Hepatocyte (in vitro differentiated cells): ENCODE measurements at regions not wholly inside any gene's neighbourhood (a gene's known extent, or its start where the extent isn't known, plus 50 kb on each side); places are given as distances from the start of the nearest gene placed in this dataset.
A peak's percentile ranks its signal among the peaks of the same experiment; 100 is the strongest.

ENCODE experiments used
- DNase-seq: peaks from one replicate; pipeline ENCODE4 v3.0.0-alpha.2; 2016; ENCODE audit warnings: low spot score
- H2AFZ ChIP-seq: fragments of 200-600 bp; sonication (generic); 2 replicates; pipeline ENCODE4 v1.6.0; 2016; ENCODE audit warnings: antibody characterized with exemption, mild to moderate bottlenecking
- H3K27ac ChIP-seq: fragments of 200-600 bp; sonication (generic); 2 replicates; pipeline ENCODE4 v1.5.1; 2016; ENCODE audit warnings: mild to moderate bottlenecking
- H3K27me3 ChIP-seq: fragments of 200-600 bp; sonication (generic); 2 replicates; pipeline ENCODE4 v1.6.1; 2016
- H3K36me3 ChIP-seq: fragments of 200-600 bp; sonication (generic); replicated peaks from 2 replicates; pipeline ENCODE4 v1.5.1; 2016; ENCODE audit warnings: low read depth; ENCODE audit not compliant: insufficient read depth
- H3K4me1 ChIP-seq: fragments of 200-600 bp; sonication (generic); 2 replicates; pipeline ENCODE4 v1.5.1; 2016; ENCODE audit warnings: mild to moderate bottlenecking, moderate library complexity; ENCODE audit not compliant: insufficient read depth
- H3K4me2 ChIP-seq: fragments of 200-600 bp; sonication (generic); 2 replicates; pipeline ENCODE4 v1.6.0; 2016
- H3K4me3 ChIP-seq: fragments of 200-600 bp; sonication (generic); 2 replicates; pipeline ENCODE4 v1.5.1; 2016; ENCODE audit warnings: mild to moderate bottlenecking
- H3K79me2 ChIP-seq: fragments of 200-600 bp; sonication (generic); 2 replicates; pipeline ENCODE4 v1.6.0; 2017; ENCODE audit warnings: mild to moderate bottlenecking
- H3K9me2 ChIP-seq: fragments of 200-600 bp; sonication (generic); replicated peaks from 2 replicates; pipeline ENCODE4 v1.6.0; 2017; ENCODE audit warnings: mild to moderate bottlenecking; ENCODE audit not compliant: insufficient read depth
- H3K9me3 ChIP-seq: fragments of 200-600 bp; sonication (generic); 2 replicates; pipeline ENCODE4 v1.5.1; 2016; ENCODE audit warnings: low read depth, mild to moderate bottlenecking
- H4K20me1 ChIP-seq: fragments of 200-600 bp; sonication (generic); 2 replicates; pipeline ENCODE4 v1.6.0; 2016; ENCODE audit warnings: mild to moderate bottlenecking; ENCODE audit not compliant: insufficient read depth, poor library complexity, severe bottlenecking
- CTCF ChIP-seq: fragments of 200-600 bp; sonication (generic); IDR thresholded peaks from 2 replicates; pipeline ENCODE4 v1.5.1; 2016; ENCODE audit warnings: antibody characterized with exemption, mild to moderate bottlenecking; ENCODE audit not compliant: poor library complexity
- EZH2 ChIP-seq: fragments of 200-600 bp; sonication (generic); IDR thresholded peaks from 2 replicates; pipeline ENCODE4 v1.6.1; 2016; ENCODE audit warnings: antibody characterized with exemption, mild to moderate bottlenecking, borderline replicate concordance
- EZH2phosphoT487 ChIP-seq: fragments of 200-600 bp; sonication (generic); IDR thresholded peaks from one replicate; pipeline ENCODE4 v1.6.1; 2018; ENCODE audit warnings: antibody characterized with exemption, mild to moderate bottlenecking, low read depth, moderate library complexity; ENCODE audit not compliant: unreplicated experiment, severe bottlenecking
- WGBS: methylation state at CpG from one replicate; pipeline ENCODE4 v1.1.6; 2016; ENCODE audit warnings: low lambda C conversion rate; ENCODE audit errors: missing lambda C conversion rate; 5-methylcytosine and 5-hydroxymethylcytosine counted together

GRCh38 chr14:71594821-71595220, 337.4 kb upstream of the RGS6 start:
- no peak for TF ChIP-seq EZH2
- no peak for TF ChIP-seq CTCF
- no peak for TF ChIP-seq EZH2phosphoT487
- H3K79me2 ChIP-seq, result peaks cover 34% of the 10 kb centered on the region
- WGBS, result 38% methylated on average over 3 of the region's 3 CpGs
- H3K9me3 ChIP-seq, result peaks cover 2% of the 10 kb centered on the region
- no peaks in the 10 kb centered on the region for H3K9me2 ChIP-seq
- no peaks in the 10 kb centered on the region for H4K20me1 ChIP-seq
- peaks cover 16% of the 10 kb centered on the region for H3K4me1 ChIP-seq
- no peaks in the 10 kb centered on the region for H3K27me3 ChIP-seq
- DNase-seq, result no peak
- H3K4me2 ChIP-seq, result peak overlapping the region; percentile 9
- H3K36me3 ChIP-seq, result no peaks in the 10 kb centered on the region
- H3K4me3 ChIP-seq, result no peak overlapping the region
- no peak overlapping the region for H2AFZ ChIP-seq
- no peak overlapping the region for H3K27ac ChIP-seq

GRCh38 chr14:71595441-71595840, 336.8 kb upstream of the RGS6 start:
- H3K79me2 ChIP-seq, result peaks cover 36% of the 10 kb centered on the region
- 80% methylated on average over 3 of the region's 3 CpGs for WGBS
- TF ChIP-seq EZH2, result no peak
- no peak for TF ChIP-seq CTCF
- no peak for TF ChIP-seq EZH2phosphoT487

GRCh38 chr14:71597287-71597920, 334.8 kb upstream of the RGS6 start:
- H4K20me1 ChIP-seq, result no peaks in the 10 kb centered on the region
- no peak overlapping the region for H3K27ac ChIP-seq
- H3K4me3 ChIP-seq, result no peak overlapping the region
- H3K79me2 ChIP-seq, result peaks cover 52% of the 10 kb centered on the region
- H3K4me2 ChIP-seq, result no peak overlapping the region
- no peak for DNase-seq
- H3K9me2 ChIP-seq, result no peaks in the 10 kb centered on the region
- H3K36me3 ChIP-seq, result no peaks in the 10 kb centered on the region
- H3K9me3 ChIP-seq, result peaks cover 10% of the 10 kb centered on the region
- H3K27me3 ChIP-seq, result no peaks in the 10 kb centered on the region
- peaks cover 11% of the 10 kb centered on the region for H3K4me1 ChIP-seq
- 87% methylated on average over 2 of the region's 2 CpGs for WGBS
- TF ChIP-seq EZH2phosphoT487, result no peak
- no peak for TF ChIP-seq CTCF
- no peak for TF ChIP-seq EZH2
- H2AFZ ChIP-seq, result no peak overlapping the region

More at GRCh38 chr14:71595441-71595840, 336.8 kb upstream of the RGS6 start:
- no peak overlapping the region for H3K4me2 ChIP-seq
- H2AFZ ChIP-seq, result no peak overlapping the region
- no peak for DNase-seq
- no peak overlapping the region for H3K4me3 ChIP-seq
- H3K9me3 ChIP-seq, result peaks cover 8% of the 10 kb centered on the region
- no peaks in the 10 kb centered on the region for H4K20me1 ChIP-seq
- H3K9me2 ChIP-seq, result no peaks in the 10 kb centered on the region
- no peaks in the 10 kb centered on the region for H3K27me3 ChIP-seq
- no peak overlapping the region for H3K27ac ChIP-seq
- H3K36me3 ChIP-seq, result no peaks in the 10 kb centered on the region
- peaks cover 16% of the 10 kb centered on the region for H3K4me1 ChIP-seq
